Transverse colon (tissue), 3 donors: ENCODE measurements at regions not wholly inside any gene's neighbourhood (a gene's known extent, or its start where the extent isn't known, plus 50 kb on each side); places are given as distances from the start of the nearest gene placed in this dataset.

ENCODE experiments used
- POLR2A ChIP-seq: fragments of 450-650 bp; IDR thresholded peaks from one replicate; pipeline ENCODE4 v1.6.1; 2016; ENCODE audit warnings: antibody characterized with exemption, mild to moderate bottlenecking, moderate library complexity
- POLR2AphosphoS5 ChIP-seq, 3 donors: sonication (generic); formaldehyde crosslinking; IDR thresholded peaks; one replicate each; pipeline ENCODE4 v1.6.1; 2016; ENCODE audit warnings: antibody characterized with exemption in 3 of 3

DNA sequence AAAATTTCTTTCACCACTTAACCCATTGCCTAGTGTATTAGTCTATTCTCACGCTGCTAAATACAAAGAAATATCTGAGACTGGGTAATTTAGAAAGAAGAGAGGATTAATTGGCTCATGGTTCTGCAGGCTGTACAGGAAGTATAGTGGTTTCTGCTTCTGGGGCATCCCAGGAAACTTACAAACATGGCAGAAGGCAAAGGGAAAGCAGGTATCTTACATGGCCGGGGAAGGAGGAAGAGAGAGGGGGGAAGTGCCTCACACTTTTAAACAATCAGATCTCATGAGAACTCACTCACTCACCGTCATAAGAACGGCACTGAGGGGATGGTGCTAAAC is 931.4 kb upstream of the SOX9 start:
- TF ChIP-seq POLR2A, result no peak
- no peak for TF ChIP-seq POLR2AphosphoS5 (IDR thresholded peaks at IDR 0.05)
